ENCODE measurements at regions not wholly inside any gene's neighbourhood (a gene's known extent, or its start where the extent isn't known, plus 50 kb on each side); places are given as distances from the start of the nearest gene placed in this dataset.
"Not testable (repeated sequence)": the region's sequence is repeated elsewhere in the genome, so short reads cannot be mapped to it uniquely, and the experiment has no call there.

DNA sequence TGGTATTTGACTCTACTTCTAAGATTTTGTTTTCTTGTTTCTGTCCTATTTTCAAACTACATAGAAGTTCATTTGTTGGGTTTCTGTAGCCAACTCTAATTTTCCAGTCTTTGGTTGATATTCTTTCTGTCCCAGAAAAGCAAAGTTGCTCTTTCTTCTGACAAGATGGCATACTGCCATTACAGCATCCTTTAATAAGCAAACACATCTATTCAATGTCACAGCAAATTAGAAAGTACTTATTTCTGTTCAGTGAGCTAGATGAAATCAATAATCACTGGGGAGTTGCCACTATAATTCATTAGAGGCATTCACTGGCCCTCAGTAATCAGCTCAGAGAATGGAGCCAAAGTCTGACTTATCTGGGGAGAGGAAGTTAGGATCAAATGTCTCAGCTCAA, 1258.0 kb upstream of the IGFBP7 start:
- no peak for DNase-seq (ENCODE audit: low read depth)

DNA sequence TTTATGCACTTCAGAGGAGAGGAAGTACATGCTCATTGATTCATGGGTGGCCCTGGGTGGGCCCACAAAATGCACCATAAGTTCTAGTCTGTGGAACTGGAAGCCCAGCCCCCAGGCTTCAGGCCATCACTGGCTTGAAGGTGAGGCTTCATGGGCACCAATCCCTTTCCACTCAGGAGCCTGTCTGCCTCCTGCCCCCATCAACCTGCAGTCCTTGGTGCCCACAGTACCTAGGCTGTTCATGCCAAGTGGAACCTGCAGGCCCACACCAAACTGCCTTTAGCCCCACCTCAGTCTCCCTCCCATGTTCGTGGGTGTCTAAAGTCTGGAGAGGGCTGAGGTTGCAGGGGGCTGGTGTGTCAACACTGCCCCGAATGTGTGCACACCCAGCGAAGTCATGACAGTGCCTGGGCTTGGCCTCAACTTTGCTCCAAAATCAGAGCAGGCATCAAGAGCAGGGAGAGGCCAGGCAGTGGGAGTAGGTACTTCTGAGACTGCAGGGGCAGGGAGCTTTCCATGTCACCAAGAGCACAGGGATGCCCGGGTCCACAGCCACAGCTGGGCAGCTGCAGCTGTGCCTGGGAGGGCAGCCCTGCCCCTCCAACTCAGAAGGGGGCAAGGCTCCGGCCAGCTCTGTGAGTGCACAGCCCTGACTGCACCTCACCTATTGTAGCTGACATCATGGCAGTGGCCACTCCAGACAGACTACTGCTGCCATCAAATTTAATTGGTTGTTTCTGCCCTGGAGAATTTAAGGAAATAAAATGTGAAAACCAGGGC, 1250.4 kb upstream of the IGFBP7 start:
- DNase-seq (ENCODE audit: low read depth) = no peak

DNA sequence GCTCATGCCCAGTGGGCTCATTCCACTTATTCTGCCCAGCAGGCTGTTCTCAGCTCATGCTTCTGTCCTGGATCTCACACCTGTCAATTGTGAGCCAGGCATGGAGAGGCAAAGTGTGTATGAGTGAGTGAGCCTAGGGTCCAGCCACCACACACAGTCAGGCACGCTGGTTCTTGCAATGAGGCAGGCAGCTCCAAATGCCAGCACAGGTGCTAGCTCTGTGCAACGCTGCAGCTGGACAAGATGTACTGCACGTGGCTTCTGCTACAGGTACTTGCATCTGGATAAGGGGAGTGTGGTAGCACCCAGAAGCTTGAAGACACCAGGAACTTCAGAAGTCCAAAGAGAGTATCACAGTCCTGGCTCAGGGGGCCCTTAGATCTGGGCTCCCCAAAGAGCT, 1249.4 kb upstream of the IGFBP7 start:
- no peak for DNase-seq (ENCODE audit: low read depth)

DNA sequence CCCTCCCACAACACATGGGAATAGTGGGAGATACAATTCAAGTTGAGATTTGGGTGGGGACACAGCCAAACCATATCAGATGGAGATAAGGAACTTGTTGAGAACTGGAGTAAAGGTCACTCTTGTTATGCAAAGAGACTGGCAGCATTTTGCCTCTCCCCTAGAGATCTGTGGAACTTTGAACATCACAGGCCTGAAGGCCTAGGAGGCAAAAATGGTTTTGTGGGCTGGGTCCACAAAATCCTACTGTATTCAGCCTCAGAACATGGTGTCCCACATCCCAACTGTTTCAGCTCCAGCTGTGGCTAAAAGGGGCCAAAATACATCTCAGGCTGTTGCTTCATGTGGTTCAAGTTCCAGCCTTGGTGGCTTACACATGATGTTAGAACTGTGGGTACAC, 1247.8 kb upstream of the IGFBP7 start:
- no peak for DNase-seq (ENCODE audit: low read depth)

DNA sequence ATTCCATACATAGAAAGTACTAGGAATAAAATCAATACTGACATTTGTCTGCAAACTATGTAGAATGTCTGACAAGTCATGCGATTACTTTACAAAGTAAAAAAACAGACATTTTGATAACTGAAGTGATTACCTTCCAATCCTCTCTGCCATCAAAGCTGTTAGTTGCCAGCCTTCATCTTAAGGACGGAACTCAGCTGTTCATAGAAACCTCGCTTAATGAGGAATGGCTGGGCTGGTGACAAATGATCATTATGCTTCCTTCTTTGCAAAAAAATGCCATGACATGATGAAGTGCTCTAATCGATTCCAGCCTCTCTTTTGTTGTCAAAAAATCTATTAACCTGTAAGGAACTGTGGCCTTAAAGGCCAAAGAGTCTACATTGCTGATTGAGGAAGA, 1214.9 kb upstream of the IGFBP7 start:
- no peak for DNase-seq (ENCODE audit: low read depth)

DNA sequence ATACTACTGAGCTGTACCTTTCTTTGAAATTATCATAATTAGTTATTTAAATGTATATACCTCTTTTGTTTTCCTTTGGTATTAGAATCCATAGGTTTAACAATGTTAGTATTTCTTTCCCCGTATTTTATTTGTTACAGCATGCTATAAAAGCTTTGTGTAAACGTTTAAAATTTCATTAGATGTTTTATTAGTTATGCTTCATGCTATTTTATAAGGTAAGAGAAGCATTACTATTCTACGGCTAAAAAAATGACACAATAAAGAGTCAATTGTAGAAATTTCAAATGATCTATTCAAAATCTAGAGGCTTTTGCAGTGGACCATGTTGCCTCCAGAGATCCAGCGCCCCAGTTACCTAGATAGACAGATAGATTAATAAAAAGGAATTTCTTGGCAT, 1203.3 kb upstream of the IGFBP7 start:
- DNase-seq (ENCODE audit: low read depth) = no peak

DNA sequence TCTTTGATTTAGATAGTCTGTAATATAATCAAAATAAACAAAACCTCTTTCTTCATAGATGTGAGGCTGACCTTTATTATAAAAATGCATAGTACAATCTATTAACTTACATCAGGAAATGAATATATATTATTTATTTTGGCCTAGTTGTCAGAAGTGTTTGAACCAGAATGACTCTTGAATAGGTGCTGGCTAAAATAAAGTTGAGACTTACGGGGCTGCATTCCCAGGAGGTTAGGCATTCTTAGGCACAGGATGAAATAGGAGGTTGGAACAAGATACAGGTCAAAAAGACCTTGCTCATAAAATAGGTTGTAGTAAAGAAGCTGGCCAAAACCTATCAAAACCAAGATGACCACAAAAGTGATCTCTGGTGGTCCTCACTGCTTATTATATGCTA, 1193.3 kb upstream of the IGFBP7 start:
- no peak for DNase-seq (ENCODE audit: low read depth)

DNA sequence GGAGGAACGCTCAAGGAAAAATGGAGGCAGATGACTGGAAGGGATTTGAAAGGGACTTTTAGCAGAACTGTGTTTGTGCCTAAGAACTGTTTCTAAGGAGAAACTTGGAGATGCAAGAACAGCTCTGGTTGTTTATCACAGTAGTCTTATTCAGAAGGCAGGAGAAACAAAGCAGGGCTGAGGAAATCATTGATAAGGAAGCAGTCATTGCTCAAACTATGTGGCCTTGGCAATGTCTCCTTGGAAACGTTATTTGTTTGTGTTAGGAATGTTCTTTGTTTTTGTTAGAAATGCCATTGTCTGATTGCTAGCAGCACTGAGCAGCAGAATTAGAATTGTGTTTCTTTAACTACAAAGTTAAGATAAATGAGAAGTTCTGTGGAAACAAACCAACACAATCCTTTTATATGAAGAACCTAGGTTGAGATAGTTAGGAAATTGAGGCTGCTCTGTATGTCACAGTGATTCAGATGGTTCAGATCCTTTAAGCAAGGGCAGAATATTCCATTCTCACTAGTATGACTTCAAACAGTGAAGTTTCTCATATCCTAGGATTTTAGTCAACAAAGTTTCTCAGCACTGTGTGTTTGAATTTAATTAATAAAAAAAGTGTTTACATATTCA, 1191.3 kb upstream of the IGFBP7 start:
- no peak for DNase-seq (ENCODE audit: low read depth)

DNA sequence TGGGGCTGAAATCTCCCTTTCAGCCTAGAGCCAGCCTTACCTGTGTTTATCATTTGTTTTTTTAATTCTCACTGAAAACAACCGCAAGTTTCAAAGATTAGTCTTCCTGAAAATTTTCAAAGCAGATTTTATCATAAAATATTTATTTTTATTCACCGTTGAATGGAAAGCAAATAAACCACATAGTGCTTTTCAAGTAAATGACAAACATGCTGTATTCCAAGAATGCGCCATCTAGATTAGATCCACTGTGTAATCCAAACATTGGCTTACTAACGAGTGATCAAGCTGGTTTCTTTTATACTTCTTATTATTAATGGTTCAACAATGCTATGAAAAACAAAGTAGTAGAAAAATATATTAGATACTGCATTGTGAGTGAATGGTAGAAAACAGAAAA, 1176.2 kb upstream of the IGFBP7 start:
- DNase-seq (ENCODE audit: low read depth) = no peak

DNA sequence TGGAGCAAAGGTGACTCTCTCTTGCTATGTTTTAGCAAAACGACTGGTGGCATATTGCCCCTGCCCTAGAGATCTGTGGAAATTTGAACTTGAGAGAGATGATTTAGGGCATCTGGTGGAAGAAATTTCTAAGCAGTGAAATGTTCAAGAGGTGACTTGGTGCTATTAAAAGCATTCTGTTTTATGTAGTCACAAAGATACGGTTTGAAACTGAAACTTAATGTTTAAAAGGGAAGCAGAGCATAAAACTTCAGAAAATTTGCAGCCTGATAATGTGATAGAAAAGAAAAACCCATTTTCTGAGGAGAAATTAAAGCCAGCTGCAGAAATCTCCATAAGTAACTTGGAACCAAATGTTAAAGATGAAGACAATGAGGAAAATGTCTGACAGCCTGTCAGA, 1170.7 kb upstream of the IGFBP7 start:
- not testable (repeated sequence) for DNase-seq (ENCODE audit: low read depth)

DNA sequence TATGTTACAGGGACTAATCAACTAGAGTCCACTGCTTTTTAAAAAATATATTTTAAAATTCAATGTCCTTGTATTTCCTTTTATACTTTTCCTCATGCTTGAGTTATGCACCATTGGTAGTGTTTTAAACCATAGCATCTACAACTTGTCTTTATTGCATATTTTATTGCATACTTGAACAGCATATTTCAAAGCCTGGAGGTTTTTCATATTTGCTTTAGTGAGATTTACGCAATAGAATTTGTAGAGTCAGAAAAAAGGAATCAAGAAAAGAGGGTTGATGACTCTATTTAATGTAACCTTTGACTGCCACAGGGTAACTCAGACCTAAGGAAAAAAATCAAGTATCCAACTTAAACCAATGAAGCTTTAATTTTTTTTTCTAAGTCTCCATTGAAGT, 1165.7 kb upstream of the IGFBP7 start:
- no peak for DNase-seq (ENCODE audit: low read depth)

DNA sequence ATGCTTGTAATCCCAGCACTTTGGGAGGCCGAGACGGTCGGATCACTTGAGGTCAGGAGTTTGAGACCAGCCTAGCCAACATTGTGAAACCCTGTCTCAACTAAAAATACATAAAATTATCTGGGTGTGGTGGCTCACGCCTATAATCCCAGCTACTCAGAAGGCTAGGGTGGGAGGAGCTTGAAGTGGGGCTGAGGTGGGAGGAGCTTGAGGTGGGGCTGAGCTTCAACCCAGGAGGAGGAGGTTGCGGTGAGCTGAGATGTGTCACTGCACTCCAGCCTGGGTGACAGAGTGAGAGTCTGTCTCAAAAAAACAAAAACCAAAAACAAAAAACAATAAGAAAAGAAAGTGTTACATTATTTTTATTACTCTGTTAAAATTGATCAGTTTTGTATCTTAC, 1164.4 kb upstream of the IGFBP7 start:
- no peak for DNase-seq (ENCODE audit: low read depth)

DNA sequence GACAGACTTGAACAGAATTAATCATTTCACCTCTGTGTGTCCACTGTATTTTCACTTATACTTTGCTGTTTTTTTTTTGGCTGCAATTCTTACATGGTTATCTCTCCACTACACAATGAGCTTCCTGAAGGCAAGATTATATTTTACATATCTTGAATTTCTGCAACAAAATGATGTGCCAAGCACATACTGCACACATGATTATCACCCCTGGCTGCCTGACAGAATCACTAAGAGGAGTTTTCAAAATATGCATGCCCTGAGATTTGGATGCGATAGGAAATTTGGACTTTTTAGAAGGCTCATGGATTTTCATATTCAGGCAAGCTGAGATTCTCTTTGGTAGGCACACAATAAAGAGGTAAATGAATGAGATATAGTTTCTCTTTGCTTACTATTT, 1162.1 kb upstream of the IGFBP7 start:
- no peak for DNase-seq (ENCODE audit: low read depth)

DNA sequence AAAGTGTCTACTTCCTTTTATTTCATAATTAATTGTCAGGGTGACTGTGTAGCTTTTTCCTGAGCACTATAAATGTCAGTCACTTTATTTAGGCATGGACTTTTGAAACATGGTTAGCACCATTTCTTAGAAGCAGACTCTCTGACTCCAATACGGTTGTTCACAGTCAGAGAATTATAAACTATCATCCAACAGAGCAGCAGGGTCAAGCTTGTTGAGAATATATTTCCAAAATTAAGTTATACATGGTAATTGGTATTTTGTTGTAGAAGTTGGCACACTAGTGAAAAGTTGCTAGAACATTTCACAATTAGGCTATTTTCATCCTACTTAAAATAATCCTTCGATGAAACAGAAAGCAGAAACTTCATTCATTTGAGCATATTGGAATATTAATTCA, 1155.5 kb upstream of the IGFBP7 start:
- no peak for DNase-seq (ENCODE audit: low read depth)

DNA sequence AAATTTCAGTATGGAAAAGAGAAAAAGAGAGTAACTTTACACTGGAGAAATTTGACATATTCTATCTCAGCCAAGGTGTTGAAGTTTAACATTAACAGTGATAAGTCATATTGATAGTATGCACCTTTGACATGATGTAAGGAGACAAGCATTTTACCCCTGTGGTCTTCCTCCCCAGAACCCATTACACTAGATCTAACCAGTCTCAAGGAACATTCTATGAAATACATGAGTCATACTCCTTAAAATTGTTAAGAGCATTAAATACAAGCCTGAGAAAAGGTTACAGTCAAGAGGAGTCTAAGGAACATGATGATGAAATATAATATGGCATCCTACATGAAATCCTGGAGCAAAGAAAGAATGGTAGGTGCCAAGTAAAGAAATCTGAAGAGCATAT, 1151.3 kb upstream of the IGFBP7 start:
- no peak for DNase-seq (ENCODE audit: low read depth)

DNA sequence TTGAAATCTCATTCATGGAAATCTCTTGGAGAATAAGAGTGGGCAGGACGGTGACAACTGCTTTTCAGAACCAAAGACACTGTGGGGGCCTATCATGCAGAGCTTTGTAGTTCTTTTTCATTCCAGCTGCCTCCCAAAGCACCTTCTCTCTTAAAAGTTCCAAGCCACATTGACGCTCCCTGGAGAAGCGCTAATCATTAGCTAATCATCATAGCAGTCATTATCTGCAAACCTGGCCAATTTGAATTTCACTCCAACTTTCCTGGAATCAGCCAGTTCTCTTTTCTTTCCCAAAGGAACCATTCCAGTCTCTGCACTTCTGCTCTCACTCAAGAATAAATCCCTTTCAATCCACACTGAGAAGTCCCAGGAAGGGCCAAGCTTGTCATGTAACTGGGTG, 1144.1 kb upstream of the IGFBP7 start:
- no peak for DNase-seq (ENCODE audit: low read depth)

DNA sequence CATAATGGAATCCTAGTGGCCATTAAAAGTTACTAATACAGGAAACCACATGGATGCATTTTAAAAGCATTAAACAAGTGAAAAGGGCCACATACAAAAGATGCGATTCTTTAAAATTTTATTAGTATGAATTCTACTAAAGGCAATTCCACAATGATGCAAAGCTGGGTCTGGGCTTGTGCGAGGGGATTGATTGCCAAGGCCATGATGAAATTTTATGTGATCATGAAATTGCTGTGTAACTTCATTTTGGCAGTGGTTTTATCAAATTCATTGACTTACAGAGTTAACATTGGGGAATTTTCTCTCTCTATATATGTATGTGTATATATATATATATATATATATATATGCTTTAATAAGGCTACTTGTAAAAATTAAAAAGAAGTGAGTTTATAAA, 1142.5 kb upstream of the IGFBP7 start:
- DNase-seq (ENCODE audit: low read depth) = no peak

DNA sequence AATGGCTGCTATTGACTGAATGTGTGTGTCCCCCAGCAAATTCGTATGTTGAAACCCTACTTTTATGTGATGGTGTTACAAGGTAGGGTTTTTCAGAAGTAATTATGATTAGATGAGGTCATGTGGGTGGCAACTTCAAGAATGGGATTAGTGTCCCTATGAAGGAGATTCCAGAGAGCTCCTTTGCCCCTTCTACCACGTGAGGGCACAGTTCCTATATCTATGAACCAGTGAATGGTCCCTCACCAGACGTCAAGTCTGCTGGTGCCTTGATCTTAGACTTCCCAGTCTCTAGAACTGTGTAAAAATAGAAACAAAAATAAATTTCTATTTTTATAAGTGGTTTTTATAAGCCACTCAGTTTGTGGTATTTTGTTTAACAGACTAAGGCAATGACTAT, 1137.6 kb upstream of the IGFBP7 start:
- DNase-seq (ENCODE audit: low read depth) = no peak

DNA sequence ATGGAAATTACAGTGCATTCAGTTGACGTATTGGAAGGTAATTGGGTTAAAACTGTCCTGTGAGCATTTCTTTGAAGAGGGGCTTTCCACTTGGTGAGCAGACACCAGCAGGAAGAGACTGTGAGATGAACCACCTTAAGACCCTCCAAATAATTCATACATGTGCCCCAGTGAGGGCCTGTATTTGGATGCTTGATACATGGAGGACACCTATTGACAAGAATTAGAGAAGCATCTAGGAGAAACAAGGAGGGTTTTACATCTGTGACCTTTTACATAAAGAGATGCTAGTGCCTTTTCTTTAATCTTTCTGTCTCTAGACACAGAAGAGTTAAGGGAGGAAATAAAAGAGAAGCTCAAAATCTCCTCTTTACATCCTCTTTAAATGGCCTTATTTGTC, 1115.3 kb upstream of the IGFBP7 start:
- DNase-seq (ENCODE audit: low read depth) = no peak

DNA sequence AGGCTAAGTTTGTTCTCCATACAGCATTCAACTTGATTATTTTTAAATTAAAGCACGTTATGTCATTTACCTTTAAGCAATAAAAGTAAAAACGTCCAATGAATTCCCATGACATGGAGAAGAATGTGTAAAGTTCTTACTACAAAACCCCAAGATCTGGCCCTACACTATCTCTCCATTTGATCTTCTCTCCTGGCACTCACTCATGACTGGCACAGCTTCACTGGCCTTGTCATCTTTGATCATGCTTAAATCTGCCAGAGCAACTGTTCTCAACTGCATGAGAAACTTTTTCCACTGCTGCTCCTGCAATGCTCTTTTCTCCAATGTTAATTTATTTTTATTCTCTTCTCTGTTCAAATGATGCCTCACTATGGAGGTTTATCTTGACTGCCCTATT, 1109.0 kb upstream of the IGFBP7 start:
- no peak for DNase-seq (ENCODE audit: low read depth)

DNA sequence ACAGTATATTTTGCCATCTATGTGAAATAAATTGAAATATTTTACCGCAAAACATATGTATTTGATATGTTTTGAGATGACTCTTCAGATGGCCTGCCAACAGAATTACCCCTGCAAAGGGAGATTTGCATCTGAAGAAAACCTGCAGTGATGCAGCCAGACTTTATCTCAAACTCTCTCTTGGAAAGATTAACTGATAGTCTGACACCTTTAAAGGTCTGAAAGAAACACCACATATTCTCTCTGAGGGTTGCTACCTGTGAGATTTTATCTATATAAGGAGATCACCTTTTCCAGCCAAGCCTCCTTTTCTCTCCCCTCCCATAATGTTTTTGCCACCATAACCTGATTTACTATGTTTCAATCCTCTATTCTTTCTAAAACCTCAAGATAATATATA, 1106.3 kb upstream of the IGFBP7 start:
- DNase-seq (ENCODE audit: low read depth) = no peak

DNA sequence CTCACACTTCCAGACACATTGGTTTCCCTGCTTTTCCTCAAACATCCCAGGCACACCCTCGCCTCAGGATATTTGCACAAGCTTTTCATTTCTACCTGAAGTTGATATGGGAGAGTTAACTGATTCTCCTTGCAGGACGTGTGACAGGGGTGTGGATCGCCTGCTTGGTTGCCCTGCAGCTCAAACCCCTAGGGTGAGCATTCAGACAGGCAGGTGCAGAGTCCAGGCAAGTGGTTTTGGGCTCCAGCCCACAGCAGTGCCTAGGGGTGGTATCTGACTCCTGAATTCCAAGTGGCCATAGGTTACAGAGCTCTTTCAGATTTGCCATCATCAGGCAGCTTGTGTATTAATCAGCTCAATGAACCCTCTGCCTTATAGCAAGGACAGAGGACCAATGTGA, 1104.2 kb upstream of the IGFBP7 start:
- DNase-seq (ENCODE audit: low read depth) = no peak

DNA sequence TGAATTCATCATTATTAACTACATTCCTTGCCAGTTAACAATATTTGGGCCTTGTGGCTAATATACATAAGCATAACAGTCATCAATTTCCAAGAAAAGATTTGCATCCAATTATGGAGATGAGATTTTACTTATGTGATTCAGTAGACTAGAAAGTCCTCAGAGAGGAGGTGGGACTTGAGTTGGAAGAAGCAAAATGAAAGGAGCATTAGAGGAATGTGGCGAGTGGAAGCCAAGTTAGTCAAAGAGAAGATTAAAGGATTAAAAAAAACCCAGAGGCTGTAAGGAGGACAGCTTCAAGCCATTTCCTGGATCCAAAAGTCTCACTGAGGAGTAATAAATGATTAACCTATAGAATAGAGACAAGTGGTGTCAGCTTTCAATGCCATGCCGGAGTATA, 1099.4 kb upstream of the IGFBP7 start:
- no peak for DNase-seq (ENCODE audit: low read depth)

DNA sequence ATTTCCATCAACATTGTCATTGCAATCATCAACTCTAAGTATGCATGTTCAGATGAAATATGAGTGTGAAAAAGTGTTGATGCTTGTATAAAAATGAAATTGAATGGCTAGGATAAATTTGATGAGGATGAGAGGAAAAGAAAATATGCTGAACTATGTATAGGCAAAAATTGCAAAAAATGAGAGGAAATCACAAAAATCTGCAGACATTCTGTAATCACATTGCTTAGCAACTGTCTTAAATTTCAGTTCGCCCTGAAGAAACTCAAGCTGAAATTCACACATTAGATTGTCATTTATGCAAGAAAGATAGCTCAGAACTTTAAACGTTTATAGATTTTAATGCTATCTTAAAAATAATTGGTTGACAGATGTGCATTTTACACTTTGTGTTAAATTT, 1098.8 kb upstream of the IGFBP7 start:
- DNase-seq (ENCODE audit: low read depth) = no peak

Measured in stimulated activated CD4-positive, alpha-beta T cell treated with anti-CD3 and anti-CD28 coated beads, Interleukin-2, amount 100 ng/mL, for 4 hours (primary cell).